ENCODE measurements at regions not wholly inside any gene's neighbourhood (a gene's known extent, or its start where the extent isn't known, plus 50 kb on each side); places are given as distances from the start of the nearest gene placed in this dataset.
"Not testable (repeated sequence)": the region's sequence is repeated elsewhere in the genome, so short reads cannot be mapped to it uniquely, and the experiment has no call there.

GRCh38 chr7:149664666-149665065 lies 108.7 kb downstream of the ZNF467 start:
- no peak for ATAC-seq
- intact Hi-C loops (cut with DNase I), result no loop called here

GRCh38 chr7:149664176-149664575 lies 109.2 kb downstream of the ZNF467 start:
- Histone ChIP-seq H3K9me3 (no peaks in the 10 kb centered on the region), H3K4me3 (no peak overlapping the region), H3K36me3 (no peaks in the 10 kb centered on the region), H3K27ac (no peak overlapping the region), H3K27me3 (peaks cover 0 to 3% of the 10 kb centered on the region in 2 donors), H3K4me1 (no peaks in the 10 kb centered on the region)
- no peak for TF ChIP-seq CTCF (IDR thresholded peaks at IDR 0.05)
- intact Hi-C loops (cut with DNase I), result no loop called here
- ATAC-seq (no peak), DNase-seq (no peak)

More at GRCh38 chr7:149664666-149665065, 108.7 kb downstream of the ZNF467 start:
- Histone ChIP-seq H3K4me3 (no peak overlapping the region), H3K4me1 (no peaks in the 10 kb centered on the region), H3K36me3 (no peaks in the 10 kb centered on the region), H3K9me3 (no peaks in the 10 kb centered on the region), H3K27me3 (peaks cover 0 to 3% of the 10 kb centered on the region in 2 donors), H3K27ac (no peak overlapping the region)
- no peak for TF ChIP-seq CTCF (IDR thresholded peaks at IDR 0.05)
- DNase-seq, result no peak

DNA sequence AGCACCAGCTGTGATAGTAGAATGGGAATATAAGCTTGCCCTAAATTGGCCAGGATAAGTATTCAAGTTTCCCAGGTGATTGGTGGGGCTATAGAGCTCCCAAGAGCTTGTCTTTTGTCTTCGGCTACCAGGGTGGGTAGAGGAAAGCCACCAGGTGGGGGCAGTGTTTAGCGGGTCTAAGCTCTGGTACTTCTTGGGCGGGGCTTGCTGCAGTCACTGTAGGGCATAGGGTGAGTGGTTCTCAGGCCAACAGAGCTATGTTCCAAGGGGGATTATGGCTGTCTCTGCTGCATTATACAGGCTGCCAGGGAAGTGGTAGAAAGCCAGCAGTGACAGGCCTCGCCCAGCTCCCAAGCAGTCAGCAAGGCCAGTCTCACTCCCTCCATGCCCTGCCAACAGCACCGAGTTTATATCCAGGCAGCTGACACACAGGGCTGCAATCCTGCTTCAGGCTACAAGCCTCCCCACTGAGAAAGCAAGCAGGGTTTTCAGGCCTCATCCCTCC lies 110.7 kb downstream of the ZNF467 start:
- Histone ChIP-seq H3K27me3 (peaks cover 0 to 3% of the 10 kb centered on the region in 2 donors), H3K4me1 (no peaks in the 10 kb centered on the region), H3K9me3 (no peaks in the 10 kb centered on the region), H3K4me3 (no peak overlapping the region), H3K36me3 (no peaks in the 10 kb centered on the region), H3K27ac (no peak overlapping the region)
- intact Hi-C loops (cut with DNase I), result no loop called here
- peak in 2 of 4 donors; percentile 21 to 56 for DNase-seq
- TF ChIP-seq CTCF (IDR thresholded peaks at IDR 0.05), result peak; percentile 32 to 52
- peak; percentile 97 for ATAC-seq

DNA sequence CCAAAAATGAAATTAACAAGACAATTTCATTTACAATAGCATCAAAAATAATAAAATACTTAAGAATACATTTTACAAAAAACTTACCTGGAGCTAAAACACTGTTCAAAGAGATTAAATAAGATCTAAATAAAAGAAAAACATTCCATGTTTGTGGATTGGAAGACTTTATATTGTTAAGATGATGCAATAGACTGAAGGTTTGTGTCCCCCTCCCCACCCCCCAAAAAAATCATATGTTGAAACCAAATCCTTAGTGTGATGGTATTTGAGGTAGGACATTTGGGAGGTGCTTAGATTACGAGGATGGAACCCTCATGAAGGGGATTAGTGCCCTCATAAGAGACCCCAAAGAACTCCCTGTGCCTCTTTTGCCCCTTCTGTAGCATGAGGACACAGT lies 117.6 kb downstream of the ZNF467 start:
- Histone ChIP-seq H3K27me3 (no peaks in the 10 kb centered on the region), H3K4me1 (no peaks in the 10 kb centered on the region), H3K4me3 (no peak overlapping the region), H3K36me3 (no peaks in the 10 kb centered on the region), H3K9me3 (peaks cover 0 to 8% of the 10 kb centered on the region in 2 donors), H3K27ac (no peak overlapping the region)
- intact Hi-C loops (cut with DNase I), result no loop called here
- ATAC-seq, result no peak
- no peak for TF ChIP-seq CTCF (IDR thresholded peaks at IDR 0.05)
- no peak for DNase-seq

DNA sequence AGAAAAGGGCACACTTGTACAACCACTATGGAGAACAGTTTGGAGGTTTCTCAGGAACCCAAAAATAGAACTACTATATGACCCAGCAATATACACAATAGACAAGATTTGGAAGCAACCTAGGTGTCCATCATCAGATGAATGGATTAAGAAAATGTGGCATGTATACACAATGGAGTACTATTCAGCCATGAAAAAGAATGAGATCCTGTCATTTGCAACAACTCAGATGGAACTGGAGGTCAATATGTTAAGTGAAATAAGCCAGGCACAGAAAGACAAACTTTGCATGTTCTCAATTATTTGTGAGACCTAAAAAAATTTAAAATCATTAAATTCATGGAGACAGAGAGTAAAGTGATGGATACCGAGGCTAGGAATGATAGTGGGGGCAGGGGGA lies 118.8 kb downstream of the ZNF467 start:
- Histone ChIP-seq H3K4me1 (no peaks in the 10 kb centered on the region), H3K36me3 (no peaks in the 10 kb centered on the region), H3K27ac (no peak overlapping the region), H3K4me3 (no peak overlapping the region), H3K9me3 (peaks cover 0 to 8% of the 10 kb centered on the region in 2 donors), H3K27me3 (peaks cover 0 to 5% of the 10 kb centered on the region in 2 donors)
- intact Hi-C loops (cut with DNase I), result no loop called here
- DNase-seq, result no peak
- ATAC-seq, result no peak
- no peak for TF ChIP-seq CTCF (IDR thresholded peaks at IDR 0.05)

DNA sequence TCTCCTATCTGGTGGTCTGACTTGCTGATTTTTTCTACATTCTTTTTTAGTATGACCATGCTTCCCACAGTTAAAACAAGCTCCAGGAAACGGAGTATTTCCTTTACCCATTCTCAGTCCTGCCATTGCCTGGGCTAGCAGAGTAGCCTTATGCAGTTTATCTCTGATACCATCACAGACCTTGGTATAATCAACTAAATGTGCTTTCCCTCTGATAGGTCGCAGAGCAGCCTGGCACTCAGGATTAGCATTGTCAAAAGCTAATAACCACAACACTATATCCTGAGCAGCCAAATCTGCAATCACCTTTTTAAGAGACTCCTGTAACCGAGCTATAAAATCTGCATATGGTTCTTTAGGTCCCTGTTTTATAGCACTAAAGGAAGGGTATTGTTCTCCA lies 123.2 kb downstream of the ZNF467 start:
- DNase-seq; H3K36me3 ChIP-seq; H3K9me3 ChIP-seq; intact Hi-C loops (cut with DNase I); H3K27me3 ChIP-seq; H3K4me1 ChIP-seq; ATAC-seq; H3K4me3 ChIP-seq; H3K27ac ChIP-seq: not testable (repeated sequence)

All from left lung (tissue), 4 donors.